K562 (cell line): ENCODE measurements at regions not wholly inside any gene's neighbourhood (a gene's known extent, or its start where the extent isn't known, plus 50 kb on each side); places are given as distances from the start of the nearest gene placed in this dataset.

Source experiments
- ATAC-seq: fragments of 200-7000 bp; cut with Tn5 transposase; 3 replicates; pipeline ENCODE4 v1.9.1; 2020; ENCODE audit warnings: moderate library complexity
- BruUV-seq: library from RNA; stranded (reverse); fragments of 400-500 nt; replicated peaks from 2 replicates; lab custom pipeline; 2021; lab: Mats Ljungman, UMichigan
- CTCF ChIA-PET: fragments of 300-600 bp; formaldehyde crosslinking; extraction: SDS; loops from one replicate; lab custom pipeline; 2021; ENCODE audit warnings: low intra/inter-chr PET ratio; lab: Yijun Ruan, JAX
- POLR2A ChIA-PET: fragments of 300-600, 350-650 bp; sonication (Branson Sonifier 250); formaldehyde crosslinking; extraction: SDS; loops from one replicate; lab custom pipeline; 2021; ENCODE audit warnings: antibody characterized with exemption, inconsistent platforms; lab: Yijun Ruan, JAX
- DNase-seq, 4 experiments: peaks; one replicate each; pipeline versions ENCODE4 v3.0.0 to v3.0.0-alpha.2; 2011 to 2018; ENCODE audit warnings: low spot score in 3 of 4, mixed read lengths in 3 of 4; ENCODE audit errors: extremely low read depth in 1 of 4
- FAIRE-seq: peaks from 2 replicates; lab custom pipeline; 2011; peaks lifted over from hg19 to GRCh38; lab: Jason Lieb, UNC
- H2AFZ ChIP-seq: 2 replicates; pipeline ENCODE4 v1.6.0; 2011; ENCODE audit warnings: low read depth, low read length, control low read depth, inconsistent platforms
- H3K27ac ChIP-seq: fragments of 200-600 bp; 3 replicates; pipeline ENCODE4 v1.8.0; 2011; ENCODE audit warnings: low read depth, mild to moderate bottlenecking, control low read depth, inconsistent platforms, low read length, moderate library complexity, mixed read lengths; ENCODE audit errors: extremely low read depth
- H3K27me3 ChIP-seq, 2 experiments: fragments of 300-600 bp in 1 of 2; 2 replicates in 1 of 2; 3 replicates in 1 of 2; pipeline versions ENCODE4 v1.6.0 to v1.8.0; 2011; ENCODE audit warnings: inconsistent platforms in 2 of 2, low read length in 2 of 2, mild to moderate bottlenecking in 1 of 2, mixed read lengths in 1 of 2, moderate library complexity in 1 of 2; ENCODE audit not compliant: control insufficient read depth in 2 of 2, insufficient read depth in 2 of 2
- H3K36me3 ChIP-seq: fragments of 300-600 bp; 3 replicates; pipeline ENCODE4 v1.8.0; 2011; ENCODE audit warnings: mild to moderate bottlenecking, low read length, inconsistent platforms; ENCODE audit not compliant: control insufficient read depth, insufficient read depth
- H3K4me1 ChIP-seq, 2 experiments: fragments of 200-600 bp in 1 of 2; replicated peaks in 1 of 2; 2 replicates in 1 of 2; 3 replicates in 1 of 2; pipeline versions ENCODE4 v1.5.1 to v1.8.0; 2011; ENCODE audit warnings: inconsistent platforms in 2 of 2, low read length in 2 of 2, mild to moderate bottlenecking in 1 of 2, mixed read lengths in 1 of 2, moderate library complexity in 1 of 2; ENCODE audit not compliant: control insufficient read depth in 2 of 2, insufficient read depth in 2 of 2
- H3K4me2 ChIP-seq: 2 replicates; pipeline ENCODE4 v1.6.1; 2011; ENCODE audit warnings: low read length, control low read depth, inconsistent platforms, mixed read lengths; ENCODE audit not compliant: insufficient read depth
- H3K4me3 ChIP-seq: fragments of 200-600 bp; sonication (generic), shearing (Covaris generic); 2 replicates; pipeline ENCODE4 v1.5.1; 2016; ENCODE audit warnings: control low read depth, inconsistent platforms
- H3K79me2 ChIP-seq: fragments of 200-600 bp; 3 replicates; pipeline ENCODE4 v1.8.0; 2011; ENCODE audit warnings: low read length, inconsistent platforms; ENCODE audit not compliant: control insufficient read depth, insufficient read depth
- H3K9ac ChIP-seq, 2 experiments: 2 replicates each; pipeline versions ENCODE4 v1.6.0 to v1.6.1; 2011; ENCODE audit warnings: low read depth in 2 of 2, low read length in 2 of 2, control low read depth in 1 of 2, inconsistent platforms in 1 of 2, mild to moderate bottlenecking in 1 of 2, mixed read lengths in 1 of 2; ENCODE audit not compliant: insufficient read depth in 1 of 2
- H3K9me1 ChIP-seq: one replicate; pipeline ENCODE4 v1.6.0; 2011; ENCODE audit warnings: inconsistent platforms, mild to moderate bottlenecking, low read length, moderate library complexity; ENCODE audit not compliant: control insufficient read depth, insufficient read depth
- H3K9me3 ChIP-seq: replicated peaks from 2 replicates; pipeline ENCODE4 v1.5.1; 2011; ENCODE audit warnings: low read depth, low read length, inconsistent platforms; ENCODE audit not compliant: control insufficient read depth, insufficient read depth
- H4K20me1 ChIP-seq: replicated peaks from 2 replicates; pipeline ENCODE4 v1.6.1; 2011; ENCODE audit warnings: low read length, inconsistent platforms, mixed read lengths; ENCODE audit not compliant: control insufficient read depth, insufficient read depth
- BRF1 ChIP-seq: IDR thresholded peaks from 3 replicates; pipeline ENCODE4 v1.6.1; 2011; ENCODE audit warnings: borderline replicate concordance, mild to moderate bottlenecking; ENCODE audit not compliant: insufficient read length; ENCODE audit errors: extremely low read depth
- GATAD2B ChIP-seq: fragments of 450-650 bp; IDR thresholded peaks from 2 replicates; pipeline ENCODE4 v1.6.1; 2017; ENCODE audit warnings: mild to moderate bottlenecking, borderline replicate concordance
- GTF2E2 ChIP-seq: fragments of 200-800 bp; sonication (Bioruptor generic); IDR thresholded peaks from 2 replicates; pipeline ENCODE4 v1.6.1; 2016; ENCODE audit warnings: missing genetic modification characterization, missing compliant biosample characterization
- PHF8 ChIP-seq: fragments of 200-600 bp; sonication (generic); IDR thresholded peaks from 2 replicates; pipeline ENCODE4 v1.6.1; 2012; ENCODE audit warnings: mixed run types, mild to moderate bottlenecking, inconsistent platforms, low read length, moderate library complexity, borderline replicate concordance
- POLR2G ChIP-seq: fragments of 200-400 bp; formaldehyde crosslinking; IDR thresholded peaks from 2 replicates; pipeline ENCODE4 v1.6.1; 2017; ENCODE audit warnings: low read depth, mild to moderate bottlenecking, antibody characterized with exemption, low read length, moderate library complexity
- PPARD ChIP-seq: fragments of 250-450 bp; sonication (Bioruptor Pico); IDR thresholded peaks from 2 replicates; pipeline ENCODE4 v1.8.0; 2022; ENCODE audit warnings: inconsistent platforms, mild to moderate bottlenecking, moderate library complexity
- SIX5 ChIP-seq, 2 experiments: IDR thresholded peaks; 2 replicates each; pipeline ENCODE4 v1.6.1; 2011; ENCODE audit warnings: low read length in 2 of 2, borderline replicate concordance in 1 of 2, low read depth in 1 of 2, mild to moderate bottlenecking in 1 of 2, moderate library complexity in 1 of 2; ENCODE audit not compliant: insufficient read depth in 1 of 2
- TEAD4 ChIP-seq, 2 experiments: sonication (generic) in 1 of 2; formaldehyde crosslinking in 1 of 2; IDR thresholded peaks; 2 replicates each; pipeline versions ENCODE4 v1.6.1 to v1.8.0; 2012 to 2022; ENCODE audit warnings: borderline replicate concordance in 1 of 2, inconsistent platforms in 1 of 2, low read length in 1 of 2, mild to moderate bottlenecking in 1 of 2, missing genetic modification reagents in 1 of 2
- TSC22D4 ChIP-seq: fragments of 450-650 bp; IDR thresholded peaks from 2 replicates; pipeline ENCODE4 v1.6.1; 2016; ENCODE audit warnings: missing genetic modification characterization, missing biosample characterization, control low read depth
- ZC3H4 ChIP-seq: sonication (generic); formaldehyde crosslinking; IDR thresholded peaks from 2 replicates; pipeline ENCODE4 v1.9.0; 2021; ENCODE audit warnings: missing genetic modification reagents, borderline replicate concordance
- ZFX ChIP-seq: sonication (generic); formaldehyde crosslinking; IDR thresholded peaks from 2 replicates; pipeline ENCODE4 v1.8.0; 2022; ENCODE audit warnings: mild to moderate bottlenecking, missing genetic modification reagents, moderate library complexity
- ZNF3 ChIP-seq: fragments of 250-450 bp; sonication (Bioruptor Pico); IDR thresholded peaks from 2 replicates; pipeline ENCODE4 v1.5.0; 2021; ENCODE audit warnings: mild to moderate bottlenecking, moderate library complexity
- WGBS: fragments of 100-300 bp; shearing (Covaris generic); methylation state at CpG from one replicate; pipeline ENCODE4 v1.1.6; 2016; ENCODE audit warnings: low coverage, mixed read lengths; ENCODE audit not compliant: insufficient coverage; ENCODE audit errors: missing lambda C conversion rate; 5-methylcytosine and 5-hydroxymethylcytosine counted together
- in situ Hi-C: fragments of 300-500 bp; cut with MboI; formaldehyde crosslinking; loops from 4 replicates; pipeline ENCODE4 v1.15.0; 2018; ENCODE audit warnings: inconsistent platforms, mixed read lengths
- intact Hi-C: fragments of 100-400 bp; cut with micrococcal nuclease; formaldehyde crosslinking; loops from 2 replicates; pipeline ENCODE4 v1.14.2; 2022
- TF ChIP-seq, protein P1 (sequence below): IDR thresholded peaks from 2 replicates; pipeline ENCODE4 v1.6.1; 2011; ENCODE audit not compliant: insufficient read length; ENCODE audit errors: extremely low read depth
- TF ChIP-seq, protein P2 (sequence below): fragments of 250-450 bp; sonication (Bioruptor Pico); IDR thresholded peaks from 2 replicates; pipeline ENCODE4 v1.4.0; 2020; ENCODE audit warnings: mild to moderate bottlenecking
- TF ChIP-seq, protein P3 (sequence below): sonication (generic); formaldehyde crosslinking; IDR thresholded peaks from 2 replicates; pipeline ENCODE4 v1.8.1; 2022; ENCODE audit warnings: missing genetic modification reagents
- TF ChIP-seq, protein P4 (sequence below): fragments of 250-450 bp; sonication (Bioruptor Pico); IDR thresholded peaks from 2 replicates; pipeline ENCODE4 v1.5.0; 2021
- TF ChIP-seq, protein P5 (sequence below): fragments of 450-650 bp; formaldehyde crosslinking; IDR thresholded peaks from 2 replicates; pipeline ENCODE4 v1.4.0; 2020; ENCODE audit warnings: mild to moderate bottlenecking, moderate library complexity

DNA sequence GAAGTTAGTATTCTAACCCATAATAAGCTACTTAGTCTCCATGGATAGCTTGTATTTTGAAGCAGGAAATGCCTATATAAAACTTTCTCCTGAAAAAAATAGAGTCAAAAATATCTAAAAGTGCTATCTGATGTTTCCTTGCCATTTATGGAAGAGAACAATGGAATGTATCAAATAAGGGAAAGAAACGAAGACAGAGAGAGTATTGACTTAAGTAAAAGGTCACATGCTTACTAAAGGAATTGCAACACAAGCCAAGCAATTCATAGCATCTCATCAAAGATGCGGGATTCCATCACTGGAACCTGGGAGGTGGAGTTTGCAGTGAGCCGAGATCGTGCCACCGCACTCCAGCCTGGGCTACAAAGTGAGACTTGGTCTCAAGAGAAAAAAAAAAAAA, 112.9 kb upstream of the DTNBP1 start:
- ChIA-PET POLR2A (interaction anchor here (1.0 kb wide), 1 partner anchor 12 kb away, joined by 3 read pairs; no protein-coding TSS in a partner anchor), CTCF (no interaction called here)
- Histone ChIP-seq H3K79me2 (no peaks in the 10 kb centered on the region), H3K36me3 (no peaks in the 10 kb centered on the region), H3K9me1 (no peaks in the 10 kb centered on the region), H3K4me2 (no peak overlapping the region), H3K27ac (no peak overlapping the region), H2AFZ (no peak overlapping the region), H3K27me3 (no peaks in the 10 kb centered on the region; a peak in 1 of 5 replicates), H3K9ac (no peak overlapping the region), H3K9me3 (no peaks in the 10 kb centered on the region), H4K20me1 (no peaks in the 10 kb centered on the region), H3K4me3 (no peak overlapping the region), H3K4me1 (peaks cover 0 to 3% of the 10 kb centered on the region in 2 experiments; a peak in 2 of 5 replicates)
- 59% methylated on average over 5 of the region's 5 CpGs for WGBS
- no TSS peak for BruUV-seq
- ATAC-seq = no peak
- TF ChIP-seq, protein P1, sequence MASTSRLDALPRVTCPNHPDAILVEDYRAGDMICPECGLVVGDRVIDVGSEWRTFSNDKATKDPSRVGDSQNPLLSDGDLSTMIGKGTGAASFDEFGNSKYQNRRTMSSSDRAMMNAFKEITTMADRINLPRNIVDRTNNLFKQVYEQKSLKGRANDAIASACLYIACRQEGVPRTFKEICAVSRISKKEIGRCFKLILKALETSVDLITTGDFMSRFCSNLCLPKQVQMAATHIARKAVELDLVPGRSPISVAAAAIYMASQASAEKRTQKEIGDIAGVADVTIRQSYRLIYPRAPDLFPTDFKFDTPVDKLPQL = no peak
- no peak for TF ChIP-seq GATAD2B
- TF ChIP-seq, protein P2, sequence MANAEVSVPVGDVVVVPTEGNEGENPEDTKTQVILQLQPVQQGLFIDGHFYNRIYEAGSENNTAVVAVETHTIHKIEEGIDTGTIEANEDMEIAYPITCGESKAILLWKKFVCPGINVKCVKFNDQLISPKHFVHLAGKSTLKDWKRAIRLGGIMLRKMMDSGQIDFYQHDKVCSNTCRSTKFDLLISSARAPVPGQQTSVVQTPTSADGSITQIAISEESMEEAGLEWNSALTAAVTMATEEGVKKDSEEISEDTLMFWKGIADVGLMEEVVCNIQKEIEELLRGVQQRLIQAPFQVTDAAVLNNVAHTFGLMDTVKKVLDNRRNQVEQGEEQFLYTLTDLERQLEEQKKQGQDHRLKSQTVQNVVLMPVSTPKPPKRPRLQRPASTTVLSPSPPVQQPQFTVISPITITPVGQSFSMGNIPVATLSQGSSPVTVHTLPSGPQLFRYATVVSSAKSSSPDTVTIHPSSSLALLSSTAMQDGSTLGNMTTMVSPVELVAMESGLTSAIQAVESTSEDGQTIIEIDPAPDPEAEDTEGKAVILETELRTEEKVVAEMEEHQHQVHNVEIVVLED (CRISPR knock-in tag) = no peak
- no peak for TF ChIP-seq PHF8
- no peak for TF ChIP-seq ZC3H4
- TF ChIP-seq TEAD4 (IDR thresholded peaks at IDR 0.05; ENCODE audit: low read length) = no peak
- no peak for TF ChIP-seq TEAD4 (CRISPR knock-in tag; IDR thresholded peaks at IDR 0.05; ENCODE audit: borderline replicate concordance)
- no peak for TF ChIP-seq TSC22D4 (tag)
- no peak for TF ChIP-seq PPARD (CRISPR knock-in tag)
- TF ChIP-seq ZNF3 (CRISPR knock-in tag) = no peak
- TF ChIP-seq BRF1 = no peak
- TF ChIP-seq SIX5 (IDR thresholded peaks at IDR 0.05; ENCODE audit: borderline replicate concordance in 1 of 2, insufficient read depth in 1 of 2, low read depth in 1 of 2, low read length in 2 of 2) = no peak
- TF ChIP-seq POLR2G = no peak
- TF ChIP-seq ZFX (CRISPR knock-in tag) = no peak
- TF ChIP-seq, protein P3, sequence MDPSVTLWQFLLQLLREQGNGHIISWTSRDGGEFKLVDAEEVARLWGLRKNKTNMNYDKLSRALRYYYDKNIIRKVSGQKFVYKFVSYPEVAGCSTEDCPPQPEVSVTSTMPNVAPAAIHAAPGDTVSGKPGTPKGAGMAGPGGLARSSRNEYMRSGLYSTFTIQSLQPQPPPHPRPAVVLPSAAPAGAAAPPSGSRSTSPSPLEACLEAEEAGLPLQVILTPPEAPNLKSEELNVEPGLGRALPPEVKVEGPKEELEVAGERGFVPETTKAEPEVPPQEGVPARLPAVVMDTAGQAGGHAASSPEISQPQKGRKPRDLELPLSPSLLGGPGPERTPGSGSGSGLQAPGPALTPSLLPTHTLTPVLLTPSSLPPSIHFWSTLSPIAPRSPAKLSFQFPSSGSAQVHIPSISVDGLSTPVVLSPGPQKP (CRISPR knock-in tag) = no peak
- TF ChIP-seq, protein P4, sequence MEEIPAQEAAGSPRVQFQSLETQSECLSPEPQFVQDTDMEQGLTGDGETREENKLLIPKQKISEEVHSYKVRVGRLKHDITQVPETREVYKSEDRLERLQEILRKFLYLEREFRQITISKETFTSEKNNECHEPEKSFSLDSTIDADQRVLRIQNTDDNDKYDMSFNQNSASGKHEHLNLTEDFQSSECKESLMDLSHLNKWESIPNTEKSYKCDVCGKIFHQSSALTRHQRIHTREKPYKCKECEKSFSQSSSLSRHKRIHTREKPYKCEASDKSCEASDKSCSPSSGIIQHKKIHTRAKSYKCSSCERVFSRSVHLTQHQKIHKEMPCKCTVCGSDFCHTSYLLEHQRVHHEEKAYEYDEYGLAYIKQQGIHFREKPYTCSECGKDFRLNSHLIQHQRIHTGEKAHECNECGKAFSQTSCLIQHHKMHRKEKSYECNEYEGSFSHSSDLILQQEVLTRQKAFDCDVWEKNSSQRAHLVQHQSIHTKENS (CRISPR knock-in tag) = no peak
- no peak for TF ChIP-seq GTF2E2 (tag)
- TF ChIP-seq, protein P5, sequence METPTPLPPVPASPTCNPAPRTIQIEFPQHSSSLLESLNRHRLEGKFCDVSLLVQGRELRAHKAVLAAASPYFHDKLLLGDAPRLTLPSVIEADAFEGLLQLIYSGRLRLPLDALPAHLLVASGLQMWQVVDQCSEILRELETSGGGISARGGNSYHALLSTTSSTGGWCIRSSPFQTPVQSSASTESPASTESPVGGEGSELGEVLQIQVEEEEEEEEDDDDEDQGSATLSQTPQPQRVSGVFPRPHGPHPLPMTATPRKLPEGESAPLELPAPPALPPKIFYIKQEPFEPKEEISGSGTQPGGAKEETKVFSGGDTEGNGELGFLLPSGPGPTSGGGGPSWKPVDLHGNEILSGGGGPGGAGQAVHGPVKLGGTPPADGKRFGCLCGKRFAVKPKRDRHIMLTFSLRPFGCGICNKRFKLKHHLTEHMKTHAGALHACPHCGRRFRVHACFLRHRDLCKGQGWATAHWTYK (CRISPR knock-in tag) = no peak
- no peak for DNase-seq
- in situ Hi-C loops (no loop called here), intact Hi-C loops (no loop called here)
- no peak for FAIRE-seq
